Glomerular visceral epithelial cell (primary cell): ENCODE measurements at regions not wholly inside any gene's neighbourhood (a gene's known extent, or its start where the extent isn't known, plus 50 kb on each side); places are given as distances from the start of the nearest gene placed in this dataset.

Experiments used
- DNase-seq: peaks from one replicate; pipeline ENCODE4 v3.0.0-alpha.2; 2016; ENCODE audit errors: extremely low spot score

DNA sequence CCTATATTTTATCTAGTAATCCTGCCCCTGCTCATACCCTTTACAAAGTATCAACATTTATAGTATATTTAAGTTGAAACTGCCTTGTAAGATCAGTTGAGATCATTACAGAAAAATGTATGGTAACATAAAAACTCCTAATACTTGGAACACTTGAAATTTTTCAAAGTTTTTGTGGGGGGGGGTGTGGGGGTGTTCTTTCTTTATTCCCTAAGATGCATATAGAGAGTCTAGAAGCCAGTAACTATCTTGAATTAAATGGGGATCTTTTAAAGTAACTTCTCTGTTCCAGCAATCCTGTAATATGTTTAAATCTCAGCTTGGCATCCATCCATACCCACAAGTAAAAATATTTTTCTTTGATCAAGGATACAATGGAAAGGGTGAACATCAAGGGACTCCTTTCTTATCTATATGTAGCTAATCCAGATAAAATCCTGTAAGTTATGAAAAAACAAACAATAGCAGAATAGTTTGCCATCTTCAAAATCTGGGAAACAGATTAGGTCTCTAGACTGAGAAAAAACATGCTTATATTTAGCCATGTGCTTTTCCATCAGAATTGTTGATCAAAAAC lies 455.3 kb downstream of the MEIS1 start:
- DNase-seq: no peak

DNA sequence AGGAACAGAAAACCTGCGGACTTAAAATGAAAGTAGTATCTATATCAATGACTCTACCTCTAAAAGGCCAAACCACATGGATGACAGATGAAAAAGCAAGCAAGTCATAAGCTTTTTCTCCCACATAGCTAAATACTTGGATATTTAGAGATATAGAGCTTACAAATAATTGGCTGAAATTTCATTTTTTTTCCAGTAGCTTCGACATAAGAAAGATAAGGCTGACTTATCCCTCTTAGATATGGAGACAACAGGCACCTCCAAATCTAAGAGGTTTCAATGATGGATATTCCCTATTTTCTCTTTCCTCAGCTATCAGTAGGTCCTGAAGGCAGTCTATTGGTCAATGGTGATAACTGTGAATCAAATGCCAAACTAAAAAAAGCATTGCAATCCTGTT lies 460.3 kb downstream of the MEIS1 start:
- no peak for DNase-seq

DNA sequence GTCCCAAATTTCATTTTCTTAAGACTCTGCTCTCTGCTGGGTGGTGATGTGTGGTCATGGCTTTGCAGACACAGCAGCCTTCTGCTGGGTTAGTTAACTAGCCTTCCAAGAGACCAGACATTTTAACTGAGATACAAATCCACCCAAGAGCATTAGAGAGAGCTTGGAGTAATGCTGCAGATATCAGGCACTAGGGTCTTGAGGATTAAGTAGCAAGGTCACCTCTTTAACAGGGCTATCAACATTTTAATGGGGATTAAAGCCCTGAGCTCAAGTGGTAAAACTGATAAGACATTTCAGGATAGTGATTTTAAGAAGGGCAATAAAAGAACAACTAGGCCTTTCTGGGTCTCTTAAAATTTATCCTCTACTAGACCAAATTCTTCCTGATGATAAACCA lies 461.2 kb downstream of the MEIS1 start:
- no peak for DNase-seq

GRCh38 chr2:66897181-66897580 lies 462.3 kb downstream of the MEIS1 start:
- DNase-seq: no peak

DNA sequence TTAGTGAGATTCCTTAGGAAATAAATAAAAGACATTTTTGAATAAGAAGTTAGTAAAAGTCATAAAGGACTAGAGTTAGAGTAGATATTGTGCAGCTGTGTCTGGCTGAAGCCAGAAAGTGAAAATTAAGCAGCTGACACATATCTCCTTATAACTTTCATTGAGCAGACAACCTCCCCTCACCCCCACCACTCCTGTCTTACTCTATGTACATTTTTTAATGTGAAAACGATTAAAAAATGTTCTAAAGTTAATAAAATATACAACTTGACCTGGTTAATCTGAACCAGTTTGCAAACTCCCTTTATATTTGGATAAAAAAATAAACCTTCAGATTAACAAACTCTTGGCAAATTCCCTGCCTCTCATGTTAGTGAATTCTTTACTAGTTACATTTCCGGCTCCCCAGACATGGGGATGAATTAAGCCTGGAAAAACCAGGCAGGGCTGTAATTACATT lies 462.8 kb downstream of the MEIS1 start:
- DNase-seq: no peak

GRCh38 chr2:66899109-66899508 lies 464.2 kb downstream of the MEIS1 start:
- no peak for DNase-seq

GRCh38 chr2:66899648-66900047 lies 464.7 kb downstream of the MEIS1 start:
- DNase-seq: no peak

GRCh38 chr2:66901344-66901743 lies 466.4 kb downstream of the MEIS1 start:
- DNase-seq: no peak

- no peak for DNase-seq
Observed at GRCh38 chr2:66903183-66903582, 468.3 kb downstream of the MEIS1 start.

GRCh38 chr2:66903745-66904465 lies 469.0 kb downstream of the MEIS1 start:
- DNase-seq: no peak

- peak; percentile 5 for DNase-seq
Observed at GRCh38 chr2:66915237-66915636, 480.3 kb downstream of the MEIS1 start.

DNA sequence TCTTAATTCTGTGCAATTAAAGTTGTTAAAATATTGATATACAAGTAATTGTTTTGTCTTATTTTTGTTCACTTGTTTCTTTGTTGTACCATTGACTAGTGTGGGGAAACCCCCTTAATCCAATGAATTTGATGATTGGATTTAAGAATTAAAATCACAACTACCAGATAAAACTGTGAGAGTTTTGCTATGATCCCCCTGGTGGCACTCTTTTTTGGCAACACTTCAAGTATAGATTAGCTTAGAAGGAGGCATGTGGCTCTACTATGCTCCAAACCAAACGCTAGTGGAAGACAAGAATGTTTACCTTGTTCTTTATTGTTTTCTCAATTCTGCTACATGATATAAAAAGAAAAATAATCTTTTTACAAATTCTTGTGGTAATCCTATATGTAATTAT lies 477.8 kb upstream of the ETAA1 start:
- no peak for DNase-seq

DNA sequence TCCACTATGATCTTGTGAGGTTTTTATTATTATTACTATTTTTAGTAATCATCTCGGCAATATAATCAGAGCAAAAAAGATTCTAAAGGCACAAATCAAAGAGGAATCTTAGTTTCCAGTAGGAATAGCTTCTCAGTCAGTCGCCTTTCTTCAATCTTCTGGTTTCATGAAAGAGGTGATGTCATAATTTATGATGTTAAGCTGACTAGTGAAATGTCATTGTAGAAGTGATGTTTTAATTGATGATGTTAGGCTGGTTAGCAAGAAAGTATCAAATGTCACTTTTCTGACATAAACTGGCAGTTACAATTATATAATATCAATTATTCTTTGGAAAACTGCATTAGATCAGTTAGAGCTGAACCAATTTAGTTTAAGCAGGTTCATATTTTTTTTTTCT lies 476.7 kb upstream of the ETAA1 start:
- no peak for DNase-seq

- peak; percentile 55 for DNase-seq
Observed at GRCh38 chr2:66925128-66925527, 472.0 kb upstream of the ETAA1 start.

GRCh38 chr2:66926594-66927112 lies 470.5 kb upstream of the ETAA1 start:
- no peak for DNase-seq

GRCh38 chr2:66929632-66930338 lies 467.3 kb upstream of the ETAA1 start:
- peak; percentile 47 for DNase-seq

DNA sequence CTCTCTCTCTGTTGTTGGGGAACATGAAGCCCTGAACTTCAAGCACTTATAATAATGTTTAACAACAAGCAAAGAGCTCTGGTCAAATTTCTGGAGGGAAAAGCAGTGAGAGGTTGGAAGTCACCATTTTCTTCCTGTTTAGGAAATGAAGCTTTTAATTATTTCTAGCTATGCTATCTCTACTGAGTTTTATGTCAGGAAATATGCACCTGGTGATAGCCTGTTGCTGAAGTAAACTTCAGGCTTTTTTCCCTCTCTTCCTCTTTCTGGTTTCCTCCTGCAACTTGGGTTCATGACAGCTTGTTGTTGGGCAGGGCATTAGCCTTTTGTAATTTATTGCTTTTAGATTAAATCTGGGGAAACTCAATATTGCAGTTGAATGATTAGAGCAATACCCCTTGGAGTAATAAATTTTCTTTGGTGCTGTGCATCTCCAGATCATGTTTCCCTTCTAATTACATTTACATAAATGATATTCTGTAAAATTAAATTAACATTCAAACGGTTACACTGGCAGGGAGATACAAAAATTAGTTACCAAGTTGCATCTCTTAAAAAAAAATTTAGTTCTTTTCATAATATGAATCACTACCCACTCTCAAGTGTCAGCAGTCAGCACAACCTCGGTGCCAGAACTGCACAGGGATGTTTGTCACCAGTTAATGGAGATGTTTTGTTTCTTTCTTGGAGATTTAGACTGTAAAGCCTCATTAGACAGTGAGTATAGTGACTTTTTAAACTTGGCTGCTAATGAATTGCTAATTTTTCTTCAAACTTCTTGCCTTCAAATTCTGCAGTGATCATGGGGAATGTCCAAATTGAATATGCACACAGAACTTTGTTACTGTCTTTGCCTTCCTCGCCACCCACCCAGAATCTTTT lies 466.6 kb upstream of the ETAA1 start:
- no peak for DNase-seq

DNA sequence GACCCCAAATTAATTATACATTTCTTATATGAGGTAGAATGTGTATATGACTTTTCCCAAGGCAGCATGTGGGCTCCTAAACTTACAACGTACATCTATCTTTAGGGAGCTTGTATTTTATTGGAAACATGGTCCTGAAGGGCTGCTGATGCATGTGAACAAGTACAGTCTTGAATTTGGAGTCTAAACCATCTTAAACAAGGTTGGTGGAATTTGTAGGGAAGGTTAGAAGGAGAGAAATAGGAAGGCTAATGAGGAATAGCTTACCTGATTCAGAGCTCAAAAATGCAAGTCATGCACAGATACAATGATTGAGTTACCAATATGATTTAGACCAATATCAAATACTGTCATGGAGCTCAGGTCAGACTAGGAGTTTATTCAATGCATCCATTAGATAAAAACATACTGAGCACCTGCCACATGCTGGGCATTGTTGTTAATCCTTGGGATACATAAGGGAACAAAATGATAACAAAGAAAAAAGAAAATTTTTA lies 458.6 kb upstream of the ETAA1 start:
- no peak for DNase-seq

GRCh38 chr2:66940080-66940479 lies 457.1 kb upstream of the ETAA1 start:
- DNase-seq: no peak

DNA sequence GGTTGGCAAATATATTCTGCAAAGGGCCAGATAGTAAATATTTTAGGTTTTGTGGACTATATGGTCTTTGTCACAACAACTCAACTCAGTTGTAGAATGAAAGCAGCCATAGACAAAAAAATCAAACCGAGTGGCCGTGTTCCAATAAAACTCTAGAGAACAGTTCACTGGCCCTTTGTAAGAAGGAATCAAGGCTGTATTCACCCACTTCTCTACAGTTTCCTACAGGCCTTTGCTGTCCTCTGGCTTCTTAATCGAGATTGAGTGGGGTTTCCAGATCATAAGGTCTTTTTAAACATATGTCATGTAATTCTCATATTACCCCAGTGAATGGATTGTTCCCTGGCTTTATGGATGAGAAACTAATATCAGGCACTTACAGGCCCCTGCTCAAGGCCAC lies 448.9 kb upstream of the ETAA1 start:
- DNase-seq: no peak

DNA sequence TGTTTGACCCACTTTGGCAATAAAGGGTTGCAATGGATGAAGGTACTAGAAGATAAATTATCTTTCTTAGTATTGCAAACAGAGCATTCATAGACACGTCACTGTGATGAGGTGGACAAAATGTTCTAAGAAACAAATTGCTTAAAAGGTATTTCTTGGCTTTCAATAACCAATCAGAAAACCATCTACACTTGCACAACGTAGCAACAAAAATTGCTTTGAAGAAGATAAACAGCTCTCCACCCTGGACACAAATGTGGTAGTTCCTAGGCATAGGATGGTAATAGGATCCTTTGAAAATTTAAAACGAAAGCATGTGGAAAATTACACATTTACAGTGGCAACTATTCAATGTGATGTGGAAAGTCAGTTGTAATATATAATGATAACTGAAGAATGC lies 439.9 kb upstream of the ETAA1 start:
- DNase-seq: no peak

GRCh38 chr2:66957677-66958076 lies 439.5 kb upstream of the ETAA1 start:
- DNase-seq: no peak
